ENCODE measurements at regions not wholly inside any gene's neighbourhood (a gene's known extent, or its start where the extent isn't known, plus 50 kb on each side); places are given as distances from the start of the nearest gene placed in this dataset.
A peak's percentile ranks its signal among the peaks of the same experiment; 100 is the strongest.

DNA sequence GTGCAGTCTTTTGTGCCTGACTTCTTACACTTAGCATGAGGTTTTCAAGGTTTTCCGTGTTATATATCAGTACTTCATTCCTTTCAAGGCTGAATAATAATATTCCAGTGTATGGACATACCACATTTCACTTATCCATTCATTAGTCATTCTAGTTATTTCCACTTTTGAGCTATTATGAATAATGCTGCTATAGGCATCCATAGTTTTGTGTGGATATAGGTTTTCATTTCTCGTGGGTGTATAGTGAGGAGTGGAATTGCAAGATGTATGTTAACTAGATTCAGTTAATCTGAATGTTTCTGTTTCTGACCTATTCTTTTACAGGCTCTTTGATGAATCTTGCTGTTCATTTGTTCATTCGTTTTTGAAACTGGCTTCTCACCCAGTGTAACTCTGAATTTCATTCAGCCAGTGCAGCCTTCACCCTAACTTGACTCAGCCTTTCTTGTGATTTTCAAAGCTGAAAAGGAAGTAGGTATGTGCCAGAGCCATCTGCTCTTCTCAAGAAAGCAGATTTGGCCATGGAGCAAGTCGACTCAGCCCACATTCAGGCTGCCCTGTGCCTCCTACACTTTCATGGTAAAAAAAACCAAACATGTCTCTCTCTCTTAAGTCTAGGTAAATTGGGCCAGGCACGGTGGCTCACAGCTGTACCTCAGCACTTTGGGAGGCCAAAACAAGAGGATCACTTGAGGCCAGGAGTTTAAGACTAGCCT is 56.3 kb upstream of the NOCT start:
- TF ChIP-seq, protein P1, sequence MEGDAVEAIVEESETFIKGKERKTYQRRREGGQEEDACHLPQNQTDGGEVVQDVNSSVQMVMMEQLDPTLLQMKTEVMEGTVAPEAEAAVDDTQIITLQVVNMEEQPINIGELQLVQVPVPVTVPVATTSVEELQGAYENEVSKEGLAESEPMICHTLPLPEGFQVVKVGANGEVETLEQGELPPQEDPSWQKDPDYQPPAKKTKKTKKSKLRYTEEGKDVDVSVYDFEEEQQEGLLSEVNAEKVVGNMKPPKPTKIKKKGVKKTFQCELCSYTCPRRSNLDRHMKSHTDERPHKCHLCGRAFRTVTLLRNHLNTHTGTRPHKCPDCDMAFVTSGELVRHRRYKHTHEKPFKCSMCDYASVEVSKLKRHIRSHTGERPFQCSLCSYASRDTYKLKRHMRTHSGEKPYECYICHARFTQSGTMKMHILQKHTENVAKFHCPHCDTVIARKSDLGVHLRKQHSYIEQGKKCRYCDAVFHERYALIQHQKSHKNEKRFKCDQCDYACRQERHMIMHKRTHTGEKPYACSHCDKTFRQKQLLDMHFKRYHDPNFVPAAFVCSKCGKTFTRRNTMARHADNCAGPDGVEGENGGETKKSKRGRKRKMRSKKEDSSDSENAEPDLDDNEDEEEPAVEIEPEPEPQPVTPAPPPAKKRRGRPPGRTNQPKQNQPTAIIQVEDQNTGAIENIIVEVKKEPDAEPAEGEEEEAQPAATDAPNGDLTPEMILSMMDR (IDR thresholded peaks at IDR 0.05) = no peak
- no peak for TF ChIP-seq POLR2A (IDR thresholded peaks at IDR 0.05)
- no peak for DNase-seq (ENCODE audit: low spot score in 2 of 2)
- intact Hi-C loops (cut with DNase I; ENCODE audit: low total_unique reads) = no loop called here
- WGBS, 2 donors = 70 to 73% methylated on average over 5 of the region's 5 CpGs
- no peak overlapping the region for H3K4me3 ChIP-seq (ENCODE audit: low read depth, poor library complexity, severe bottlenecking)

DNA sequence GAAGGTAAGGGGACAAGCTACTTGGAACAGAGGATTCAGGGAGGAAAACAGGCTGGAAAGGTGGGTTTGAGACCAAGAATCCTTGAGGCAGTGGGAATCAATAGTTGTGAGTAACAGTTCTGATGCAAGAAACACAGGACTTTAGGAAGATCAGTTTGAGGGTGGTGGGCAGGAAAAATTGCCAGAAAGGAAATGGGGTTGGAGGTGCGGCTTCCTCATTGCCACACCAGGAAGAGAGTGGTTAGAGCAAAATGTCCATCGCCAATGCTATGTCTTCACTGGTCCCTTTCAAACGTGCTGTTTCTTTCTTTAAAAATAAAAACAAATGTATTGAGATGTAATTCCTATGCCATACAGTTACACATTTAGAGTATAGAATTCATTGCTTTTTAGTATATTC is 57.1 kb upstream of the NOCT start:
- no peak for DNase-seq (ENCODE audit: low spot score in 2 of 2)
- no peak for TF ChIP-seq POLR2A (IDR thresholded peaks at IDR 0.05)
- TF ChIP-seq, protein P1 (IDR thresholded peaks at IDR 0.05) = no peak
- intact Hi-C loops (cut with DNase I; ENCODE audit: low total_unique reads) = no loop called here
- 68 to 80% methylated on average over 3 of the region's 3 CpGs for WGBS, 2 donors
- H3K4me3 ChIP-seq (ENCODE audit: low read depth, poor library complexity, severe bottlenecking) = no peak overlapping the region

DNA sequence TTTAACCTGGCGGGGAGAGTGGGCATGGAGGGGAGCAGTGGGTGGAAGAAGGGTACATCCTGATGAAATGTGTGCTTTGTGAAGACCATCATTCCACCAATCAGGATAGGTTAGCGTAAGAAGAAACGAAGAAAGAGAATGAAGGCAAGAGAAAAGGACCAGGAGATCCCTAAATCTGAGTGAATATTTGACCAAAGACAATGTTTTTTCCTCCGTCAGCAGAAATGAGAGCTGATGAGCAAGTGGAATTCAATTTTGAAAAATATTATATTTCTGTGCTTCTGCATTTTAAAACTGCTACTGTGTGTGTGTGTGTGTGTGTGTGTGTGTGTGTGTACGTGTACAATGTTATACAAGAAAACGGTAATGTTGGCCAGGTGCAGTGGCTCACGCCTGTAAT is 58.3 kb upstream of the NOCT start:
- WGBS, 2 donors = 93 to 94% methylated on average over 7 of the region's 7 CpGs

DNA sequence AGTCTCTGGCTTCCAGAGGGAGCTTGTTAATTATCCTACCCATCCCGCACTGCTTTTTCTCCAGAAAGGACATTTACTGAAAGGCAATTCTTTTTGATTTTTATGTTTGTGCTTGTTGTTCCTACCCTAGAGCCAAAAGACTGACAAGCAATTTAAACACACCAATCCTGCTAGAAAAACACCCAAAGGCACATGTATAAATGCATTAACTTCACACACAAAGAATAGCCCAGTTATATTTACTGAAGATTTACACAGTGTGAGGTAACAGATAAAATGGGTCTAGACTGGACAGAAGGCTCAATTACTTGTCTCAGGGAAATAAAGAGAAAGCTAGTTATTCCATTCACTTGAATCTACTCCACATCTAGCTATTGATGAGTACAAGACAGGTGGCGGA is 61.2 kb upstream of the NOCT start:
- intact Hi-C loops (cut with DNase I; ENCODE audit: low total_unique reads) = no loop called here
- WGBS, 2 donors = 58 to 81% methylated on average over 2 of the region's 2 CpGs
- no peak for TF ChIP-seq POLR2A (IDR thresholded peaks at IDR 0.05)
- TF ChIP-seq, protein P1 (IDR thresholded peaks at IDR 0.05) = no peak

More for the DNA sequence above, 58.3 kb upstream of the NOCT start:
- intact Hi-C loops (cut with DNase I; ENCODE audit: low total_unique reads) = no loop called here
- no peak for DNase-seq (ENCODE audit: low spot score in 2 of 2)
- TF ChIP-seq, protein P1 (IDR thresholded peaks at IDR 0.05) = no peak
- TF ChIP-seq POLR2A (IDR thresholded peaks at IDR 0.05) = no peak
- no peak overlapping the region for H3K4me3 ChIP-seq (ENCODE audit: low read depth, poor library complexity, severe bottlenecking)

DNA sequence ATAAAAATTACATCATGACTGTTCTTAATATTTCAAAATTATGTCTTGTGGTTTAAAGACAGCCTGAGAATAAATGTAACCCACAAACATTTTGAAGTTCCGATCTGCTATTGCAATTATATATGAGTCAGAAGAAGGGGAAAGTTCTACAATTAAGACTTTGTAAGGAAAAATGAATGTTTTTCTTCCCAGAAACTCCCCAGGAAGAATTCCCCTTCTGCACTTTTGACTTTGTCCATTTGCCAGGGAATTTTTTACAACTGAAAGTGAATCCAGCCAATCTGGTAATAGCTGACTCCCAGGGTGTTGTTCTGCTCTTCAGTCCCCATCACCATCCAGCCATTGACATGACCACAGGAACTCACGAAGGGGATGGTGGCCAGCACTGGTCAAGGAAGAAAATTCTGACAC is 61.6 kb upstream of the NOCT start:
- DNase-seq (ENCODE audit: low spot score in 2 of 2) = peak in 1 of 2 donors; percentile 36
- TF ChIP-seq, protein P1 (IDR thresholded peaks at IDR 0.05) = no peak
- TF ChIP-seq POLR2A (IDR thresholded peaks at IDR 0.05) = no peak
- WGBS, 2 donors = 4% methylated on average over 2 of the region's 2 CpGs

More for the DNA sequence above, 61.2 kb upstream of the NOCT start:
- no peak for DNase-seq (ENCODE audit: low spot score in 2 of 2)
- H3K4me3 ChIP-seq (ENCODE audit: low read depth, poor library complexity, severe bottlenecking) = no peak overlapping the region

DNA sequence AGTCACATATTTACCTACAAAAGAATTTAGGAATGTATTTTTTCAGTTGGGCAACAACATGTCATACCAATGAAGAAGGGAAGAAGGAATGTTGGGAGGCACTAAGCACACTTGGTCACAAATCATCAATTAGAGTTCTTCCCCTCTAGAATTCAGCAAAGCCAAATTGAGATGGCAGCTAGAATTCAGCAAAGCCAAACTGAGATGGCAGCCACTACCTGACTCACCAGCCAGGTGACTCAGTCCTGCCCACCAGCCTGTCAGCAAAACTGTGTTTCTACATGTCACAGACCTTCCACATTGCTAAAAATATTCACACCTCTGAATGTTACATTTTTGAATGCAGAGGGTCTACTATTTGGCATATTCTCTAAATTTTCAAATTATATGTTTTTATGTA is 63.2 kb upstream of the NOCT start:
- TF ChIP-seq POLR2A (IDR thresholded peaks at IDR 0.05) = no peak
- TF ChIP-seq, protein P1 (IDR thresholded peaks at IDR 0.05) = no peak
- H3K4me3 ChIP-seq (ENCODE audit: low read depth, poor library complexity, severe bottlenecking) = no peak overlapping the region
- DNase-seq (ENCODE audit: low spot score in 2 of 2) = no peak
- intact Hi-C loops (cut with DNase I; ENCODE audit: low total_unique reads) = no loop called here

More for the DNA sequence above, 61.6 kb upstream of the NOCT start:
- intact Hi-C loops (cut with DNase I; ENCODE audit: low total_unique reads) = no loop called here
- H3K4me3 ChIP-seq (ENCODE audit: low read depth, poor library complexity, severe bottlenecking) = no peak overlapping the region

All from lower leg skin (tissue), 4 donors.